Stomach (tissue), 8 donors: ENCODE measurements at regions not wholly inside any gene's neighbourhood (a gene's known extent, or its start where the extent isn't known, plus 50 kb on each side); places are given as distances from the start of the nearest gene placed in this dataset.
A peak's percentile ranks its signal among the peaks of the same experiment; 100 is the strongest.
"Not testable (repeated sequence)": the region's sequence is repeated elsewhere in the genome, so short reads cannot be mapped to it uniquely, and the experiment has no call there.

Experiments used
- DNase-seq, 2 donors: peaks; one replicate each; pipeline versions ENCODE4 v3.0.0 to v3.0.0-alpha.2; 2013 to 2019
- H3K27ac ChIP-seq, 5 donors: fragments of 200-600 bp in 4 of 5; sonication (generic) in 4 of 5; one replicate each; pipeline ENCODE4 v1.5.1; 2013 to 2019; ENCODE audit warnings: mild to moderate bottlenecking in 1 of 5, moderate library complexity in 1 of 5
- H3K27me3 ChIP-seq, 3 donors: fragments of 200-600 bp; sonication (generic); one replicate each; pipeline ENCODE4 v1.5.1; 2017 to 2019; ENCODE audit warnings: mixed run types in 1 of 3
- H3K36me3 ChIP-seq, 4 donors: fragments of 200-600 bp; sonication (generic); 1 replicate in 3 of 4; 2 replicates in 1 of 4; pipeline ENCODE4 v1.5.1; 2016 to 2019
- H3K4me1 ChIP-seq, 4 donors: fragments of 200-600 bp; sonication (generic); one replicate each; pipeline ENCODE4 v1.5.1; 2016 to 2019
- H3K4me3 ChIP-seq, 4 donors: fragments of 200-600 bp; sonication (generic) in 3 of 4; one replicate each; pipeline ENCODE4 v1.5.1; 2016 to 2019; ENCODE audit warnings: mild to moderate bottlenecking in 1 of 4
- H3K9me3 ChIP-seq, 4 donors: fragments of 200-600 bp; sonication (generic); one replicate each; pipeline ENCODE4 v1.5.1; 2016 to 2019
- CTCF ChIP-seq, 7 experiments: fragments of 450-650 bp in 4 of 7; fragments of 200-600 bp in 3 of 7; sonication (generic) in 3 of 7; IDR thresholded peaks; one replicate each; pipeline ENCODE4 v1.5.1; 2016 to 2019; ENCODE audit warnings: antibody characterized with exemption in 7 of 7, control low read depth in 2 of 7, mild to moderate bottlenecking in 1 of 7
- EP300 ChIP-seq: sonication (generic); formaldehyde crosslinking; IDR thresholded peaks from one replicate; pipeline ENCODE4 v1.6.1; 2017; ENCODE audit warnings: antibody characterized with exemption
- POLR2A ChIP-seq, 4 donors: fragments of 450-650 bp; IDR thresholded peaks; one replicate each; pipeline ENCODE4 v1.6.1; 2016; ENCODE audit warnings: antibody characterized with exemption in 4 of 4, control low read depth in 2 of 4, mild to moderate bottlenecking in 1 of 4, moderate library complexity in 1 of 4
- POLR2AphosphoS5 ChIP-seq, 3 donors: sonication (generic); formaldehyde crosslinking; IDR thresholded peaks; one replicate each; pipeline ENCODE4 v1.6.1; 2016; ENCODE audit warnings: antibody characterized with exemption in 3 of 3
- WGBS, 5 donors: extraction: QIAGEN DNeasy Blood & Tissue Kit in 3 of 5; methylation state at CpG; one replicate each; pipeline versions ENCODE4 v1.1.5 to v1.1.7; 2013 to 2018; 5-methylcytosine and 5-hydroxymethylcytosine counted together
- intact Hi-C: fragments of 100-400 bp; cut with DNase I; formaldehyde crosslinking; loops from one replicate; pipeline ENCODE4 v1.15.1; 2023; ENCODE audit warnings: low total_unique reads
- donor health status: healthy with polysubstance abuse.
- donor health status: Bipolar disorder and iron deficiency.
- donor health status: healthy.

DNA sequence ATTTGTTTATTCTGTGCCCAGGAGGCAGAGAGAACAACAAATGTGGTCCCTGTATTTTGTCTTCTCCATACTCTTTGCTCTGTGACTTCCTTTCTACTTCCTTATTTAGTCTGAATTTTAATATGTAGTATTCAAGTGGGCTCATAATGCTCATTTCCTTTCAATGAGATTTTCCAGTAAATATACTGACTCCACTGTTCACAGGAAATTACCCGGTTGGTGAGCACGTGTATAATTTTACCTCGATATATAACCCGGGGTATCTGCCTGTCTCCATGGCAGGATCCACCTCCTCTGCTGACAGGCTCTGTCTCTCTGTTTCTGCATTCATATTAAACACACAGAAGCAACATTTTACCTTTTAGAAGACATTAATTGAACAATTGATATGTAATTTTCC is 166.0 kb downstream of the SLC38A4 start:
- no peaks in the 10 kb centered on the region for H3K36me3 ChIP-seq
- H3K27me3 ChIP-seq, result no peaks in the 10 kb centered on the region
- intact Hi-C loops, result loop anchor here (10.0 kb wide), 1 partner anchor 315 kb away; no protein-coding TSS in a partner anchor
- WGBS, 5 donors, result 42 to 61% (median 55%) methylated on average over 4 of the region's 4 CpGs
- TF ChIP-seq EP300 (no peak), POLR2A (IDR thresholded peaks at IDR 0.05) (no peak), CTCF (IDR thresholded peaks at IDR 0.05) (no peak), POLR2AphosphoS5 (IDR thresholded peaks at IDR 0.05) (no peak)
- H3K9me3 ChIP-seq, result no peaks in the 10 kb centered on the region
- no peak overlapping the region for H3K4me3 ChIP-seq
- peak in 1 of 2 donors; percentile 36 for DNase-seq
- peaks cover 0 to 37% (median 18%) of the 10 kb centered on the region in 4 donors for H3K4me1 ChIP-seq
- peak overlapping the region in 4 of 5 donors; percentile 16 to 65 (median 60) for H3K27ac ChIP-seq

DNA sequence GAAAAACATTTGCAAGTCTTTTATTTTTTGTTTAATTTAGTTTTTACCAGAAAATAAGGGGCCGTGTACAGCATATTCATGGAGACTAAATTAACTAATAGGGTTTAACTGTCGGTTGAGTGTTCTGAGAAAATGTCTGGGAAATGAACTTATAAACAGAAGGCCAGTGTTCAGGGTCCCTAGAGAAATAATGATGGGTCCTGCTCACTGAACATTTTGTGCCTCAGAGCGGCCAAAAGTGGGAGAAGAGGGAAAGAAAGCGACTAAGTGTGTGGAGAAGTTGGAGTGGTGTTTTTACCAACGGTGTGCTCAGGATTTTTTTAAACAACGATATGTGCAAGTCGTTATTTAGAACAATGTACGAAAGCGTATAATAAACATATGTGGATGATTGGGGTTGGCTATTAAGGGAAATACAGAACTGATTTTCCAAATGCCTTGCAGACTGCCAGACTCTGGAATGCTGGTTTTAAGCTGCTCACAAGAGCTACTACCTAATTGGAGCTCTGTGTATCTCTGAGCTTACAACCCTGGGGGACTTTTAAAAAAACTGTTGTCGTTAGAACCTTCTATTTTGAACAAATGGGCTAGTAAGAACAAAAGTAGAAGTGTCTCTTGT is 166.7 kb downstream of the SLC38A4 start:
- intact Hi-C loops, result loop anchor here (10.0 kb wide), 1 partner anchor 314 kb away; no protein-coding TSS in a partner anchor
- TF ChIP-seq POLR2AphosphoS5 (IDR thresholded peaks at IDR 0.05), result no peak
- TF ChIP-seq POLR2A (IDR thresholded peaks at IDR 0.05), result no peak
- TF ChIP-seq EP300, result no peak
- TF ChIP-seq CTCF (IDR thresholded peaks at IDR 0.05), result no peak
- no peak overlapping the region for H3K4me3 ChIP-seq
- H3K9me3 ChIP-seq, result no peaks in the 10 kb centered on the region
- DNase-seq, result peak in 1 of 2 donors; percentile 24
- peak overlapping the region in 4 of 5 donors; percentile 16 to 65 (median 60) for H3K27ac ChIP-seq
- H3K36me3 ChIP-seq, result no peaks in the 10 kb centered on the region
- no peaks in the 10 kb centered on the region for H3K27me3 ChIP-seq
- 71 to 85% (median 78%) methylated on average over 10 of the region's 10 CpGs for WGBS, 5 donors
- H3K4me1 ChIP-seq, result peaks cover 0 to 33% (median 15%) of the 10 kb centered on the region in 4 donors

GRCh38 chr12:46657453-46658411 is 168.1 kb downstream of the SLC38A4 start:
- no peak overlapping the region for H3K4me3 ChIP-seq
- H3K27ac ChIP-seq, result peak overlapping the region in 1 of 5 donors; percentile 65
- H3K4me1 ChIP-seq, result peaks cover 0 to 33% (median 15%) of the 10 kb centered on the region in 4 donors
- no peaks in the 10 kb centered on the region for H3K36me3 ChIP-seq
- no peak for TF ChIP-seq POLR2A (IDR thresholded peaks at IDR 0.05)
- TF ChIP-seq EP300, result no peak
- 78 to 83% (median 82%) methylated on average over 4 of the region's 4 CpGs for WGBS, 5 donors
- H3K9me3 ChIP-seq, result no peaks in the 10 kb centered on the region
- intact Hi-C loops, result loop anchor here (10.0 kb wide), 1 partner anchor 313 kb away; no protein-coding TSS in a partner anchor
- H3K27me3 ChIP-seq, result no peaks in the 10 kb centered on the region
- DNase-seq, result no peak

DNA sequence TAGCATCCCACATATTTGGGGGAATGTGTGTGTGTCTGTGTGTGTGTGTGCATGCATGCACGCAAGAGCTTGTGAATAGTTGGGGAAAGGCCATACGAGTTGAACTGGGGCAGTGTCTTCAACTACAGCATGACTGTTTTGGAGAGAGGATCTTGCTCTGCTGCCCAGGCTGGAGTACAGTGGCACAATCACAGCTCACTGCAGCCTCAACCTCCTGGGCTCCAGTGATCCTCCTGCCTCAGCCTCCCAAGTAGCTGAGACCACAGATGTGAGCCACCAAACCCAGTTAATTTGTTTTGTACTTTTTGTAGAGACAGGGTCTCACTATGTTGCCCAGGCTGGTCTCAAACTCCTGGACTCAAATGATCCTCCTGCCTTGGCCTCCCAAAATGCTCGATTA is 169.8 kb downstream of the SLC38A4 start:
- WGBS, 5 donors, result 91 to 97% (median 94%) methylated on average over 3 of the region's 3 CpGs

DNA sequence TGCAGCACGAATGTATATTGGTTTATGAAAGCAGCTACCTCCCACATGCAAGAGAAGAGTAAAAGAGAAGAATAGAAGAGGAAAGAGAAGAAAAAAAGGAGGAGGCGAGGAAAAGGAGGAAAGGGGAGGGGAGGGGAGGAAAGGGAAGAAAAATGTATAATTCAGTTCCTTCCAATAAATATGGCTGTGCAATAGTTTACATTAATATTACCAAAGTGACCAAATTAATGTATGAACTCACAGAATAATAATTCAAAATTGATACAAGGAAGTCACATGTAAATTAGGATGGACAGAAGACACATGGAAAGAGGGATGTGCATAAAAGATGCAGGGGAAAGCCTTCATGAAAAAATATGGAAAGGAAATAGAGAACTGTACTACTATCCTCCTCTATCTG is 172.5 kb downstream of the SLC38A4 start:
- H3K27me3 ChIP-seq, result no peaks in the 10 kb centered on the region
- H3K27ac ChIP-seq, result no peak overlapping the region
- H3K4me3 ChIP-seq, result no peak overlapping the region
- no peaks in the 10 kb centered on the region for H3K36me3 ChIP-seq
- intact Hi-C loops, result loop anchor here (10.0 kb wide), 1 partner anchor 309 kb away; no protein-coding TSS in a partner anchor
- WGBS, 5 donors, result 83 to 96% (median 89%) methylated on average over 2 of the region's 2 CpGs
- no peaks in the 10 kb centered on the region for H3K9me3 ChIP-seq
- no peak for DNase-seq
- no peak for TF ChIP-seq EP300
- no peak for TF ChIP-seq POLR2A (IDR thresholded peaks at IDR 0.05)
- TF ChIP-seq POLR2AphosphoS5 (IDR thresholded peaks at IDR 0.05), result no peak
- no peak for TF ChIP-seq CTCF (IDR thresholded peaks at IDR 0.05)
- H3K4me1 ChIP-seq, result peaks cover 0 to 6% (median 0%) of the 10 kb centered on the region in 4 donors

More for the DNA sequence above, 169.8 kb downstream of the SLC38A4 start:
- not testable (repeated sequence) for H3K4me3 ChIP-seq, H3K9me3 ChIP-seq, H3K27ac ChIP-seq, H3K36me3 ChIP-seq, H3K27me3 ChIP-seq, DNase-seq
- intact Hi-C loops, result loop anchor here (10.0 kb wide), 1 partner anchor 311 kb away; no protein-coding TSS in a partner anchor
- peaks cover 0 to 30% (median 11%) of the 10 kb centered on the region in 4 donors for H3K4me1 ChIP-seq
